SK-N-SH treated with all-trans-retinoic acid at 6 μM for 48 hours (cell line): ENCODE measurements at regions not wholly inside any gene's neighbourhood (a gene's known extent, or its start where the extent isn't known, plus 50 kb on each side); places are given as distances from the start of the nearest gene placed in this dataset.
"Not testable (repeated sequence)": the region's sequence is repeated elsewhere in the genome, so short reads cannot be mapped to it uniquely, and the experiment has no call there.

Experiments
- ATAC-seq: fragments of 200-7000 bp; cut with Tn5 transposase; 3 replicates; pipeline ENCODE4 v1.9.1; 2020; ENCODE audit warnings: mild to moderate bottlenecking, moderate library complexity
- BACH2 ChIP-seq: fragments of 250-450 bp; sonication (Bioruptor Pico); IDR thresholded peaks from 2 replicates; pipeline ENCODE4 v1.9.0; 2021; ENCODE audit warnings: mild to moderate bottlenecking, borderline replicate concordance
- CREB5 ChIP-seq: fragments of 250-450 bp; sonication (Bioruptor Pico); IDR thresholded peaks from 2 replicates; pipeline ENCODE4 v1.5.1; 2020; ENCODE audit warnings: low read depth, mild to moderate bottlenecking, moderate library complexity
- CSDC2 ChIP-seq: fragments of 250-450 bp; sonication (Bioruptor Pico); IDR thresholded peaks from 2 replicates; pipeline ENCODE4 v1.5.0; 2020; ENCODE audit warnings: mild to moderate bottlenecking, moderate library complexity
- CSRNP3 ChIP-seq: fragments of 250-450 bp; sonication (Bioruptor Pico); IDR thresholded peaks from 2 replicates; pipeline ENCODE4 v1.5.1; 2021; ENCODE audit warnings: mild to moderate bottlenecking, moderate library complexity
- ESRRG ChIP-seq: fragments of 250-450 bp; sonication (Bioruptor Pico); IDR thresholded peaks from 2 replicates; pipeline ENCODE4 v1.6.1; 2021; ENCODE audit warnings: mild to moderate bottlenecking
- GLIS3 ChIP-seq: fragments of 250-450 bp; sonication (Bioruptor Pico); IDR thresholded peaks from 2 replicates; pipeline ENCODE4 v1.5.0; 2020; ENCODE audit warnings: mild to moderate bottlenecking, moderate library complexity
- ISL1 ChIP-seq: fragments of 250-450 bp; sonication (Bioruptor Pico); IDR thresholded peaks from 2 replicates; pipeline ENCODE4 v2.1.2; 2022; ENCODE audit warnings: mild to moderate bottlenecking, moderate library complexity
- OSR1 ChIP-seq: fragments of 250-450 bp; sonication (Bioruptor Pico); IDR thresholded peaks from 2 replicates; pipeline ENCODE4 v1.8.0; 2022; ENCODE audit warnings: moderate library complexity, mild to moderate bottlenecking, inconsistent platforms
- PATZ1 ChIP-seq: fragments of 250-450 bp; sonication (Bioruptor Pico); IDR thresholded peaks from 2 replicates; pipeline ENCODE4 v1.8.0; 2020; ENCODE audit warnings: mild to moderate bottlenecking, moderate library complexity, borderline replicate concordance
- PPARA ChIP-seq: fragments of 250-450 bp; sonication (Bioruptor Pico); IDR thresholded peaks from 2 replicates; pipeline ENCODE4 v1.5.0; 2020; ENCODE audit warnings: mild to moderate bottlenecking, borderline replicate concordance
- RARB ChIP-seq: fragments of 250-450 bp; sonication (Bioruptor Pico); IDR thresholded peaks from 2 replicates; pipeline ENCODE4 v1.8.0; 2021; ENCODE audit warnings: mild to moderate bottlenecking, moderate library complexity
- SNAI2 ChIP-seq: fragments of 250-450 bp; sonication (Bioruptor Pico); IDR thresholded peaks from 2 replicates; pipeline ENCODE4 v1.5.0; 2020; ENCODE audit warnings: mild to moderate bottlenecking, moderate library complexity
- TCF4 ChIP-seq: fragments of 250-450 bp; sonication (Bioruptor Pico); IDR thresholded peaks from 2 replicates; pipeline ENCODE4 v1.8.0; 2021; ENCODE audit warnings: mild to moderate bottlenecking, moderate library complexity, borderline replicate concordance
- TOX ChIP-seq: fragments of 250-450 bp; sonication (Bioruptor Pico); IDR thresholded peaks from 2 replicates; pipeline ENCODE4 v1.8.0; 2021; ENCODE audit warnings: mild to moderate bottlenecking, moderate library complexity, borderline replicate concordance
- TSHZ2 ChIP-seq: fragments of 250-450 bp; sonication (Bioruptor Pico); IDR thresholded peaks from 2 replicates; pipeline ENCODE4 v1.5.0; 2020; ENCODE audit warnings: mild to moderate bottlenecking, moderate library complexity
- ZC3H10 ChIP-seq: fragments of 250-450 bp; sonication (Bioruptor Pico); IDR thresholded peaks from 2 replicates; pipeline ENCODE4 v1.5.1; 2021; ENCODE audit warnings: mild to moderate bottlenecking, moderate library complexity
- ZFP3 ChIP-seq: fragments of 250-450 bp; sonication (Bioruptor Pico); IDR thresholded peaks from 2 replicates; pipeline ENCODE4 v1.5.0; 2020; ENCODE audit warnings: mild to moderate bottlenecking, moderate library complexity
- ZFP30 ChIP-seq: fragments of 450-650 bp; formaldehyde crosslinking; IDR thresholded peaks from 2 replicates; pipeline ENCODE4 v1.5.0; 2022; ENCODE audit warnings: mild to moderate bottlenecking, moderate library complexity
- ZNF70 ChIP-seq: fragments of 450-650 bp; formaldehyde crosslinking; IDR thresholded peaks from 2 replicates; pipeline ENCODE4 v1.5.0; 2020; ENCODE audit warnings: mild to moderate bottlenecking, moderate library complexity
- ZNF8 ChIP-seq: fragments of 450-650 bp; formaldehyde crosslinking; IDR thresholded peaks from 2 replicates; pipeline ENCODE4 v1.5.0; 2020; ENCODE audit warnings: mild to moderate bottlenecking, moderate library complexity

GRCh38 chr16:64077242-64077641, 1044.6 kb downstream of the CDH11 start:
- ATAC-seq: no peak
- TF ChIP-seq SNAI2 (no peak), CREB5 (CRISPR knock-in tag) (no peak), ZNF8 (CRISPR knock-in tag) (no peak), CSRNP3 (no peak), BACH2 (CRISPR knock-in tag) (no peak), ISL1 (CRISPR knock-in tag) (no peak), ESRRG (CRISPR knock-in tag) (no peak), TOX (CRISPR knock-in tag) (no peak), ZFP3 (CRISPR knock-in tag) (no peak), PPARA (CRISPR knock-in tag) (no peak), ZFP30 (CRISPR knock-in tag) (no peak), GLIS3 (CRISPR knock-in tag) (no peak), RARB (CRISPR knock-in tag) (no peak), TSHZ2 (CRISPR knock-in tag) (no peak), ZNF70 (CRISPR knock-in tag) (no peak), PATZ1 (CRISPR knock-in tag) (no peak), CSDC2 (no peak), ZC3H10 (CRISPR knock-in tag) (no peak)

GRCh38 chr16:64074706-64075105, 1047.2 kb downstream of the CDH11 start:
- ATAC-seq: no peak
- no peak for TF ChIP-seq TOX (CRISPR knock-in tag)

- ATAC-seq: not testable (repeated sequence)
These were observed 1049.6 kb downstream of the CDH11 start for GRCh38 chr16:64072131-64072730.

GRCh38 chr16:64065523-64065922, 1056.3 kb downstream of the CDH11 start:
- ATAC-seq: no peak
- TF ChIP-seq ESRRG (CRISPR knock-in tag): no peak
- TF ChIP-seq GLIS3 (CRISPR knock-in tag): no peak
- TF ChIP-seq SNAI2: no peak
- no peak for TF ChIP-seq TCF4 (CRISPR knock-in tag)
- TF ChIP-seq ZC3H10 (CRISPR knock-in tag): no peak
- no peak for TF ChIP-seq BACH2 (CRISPR knock-in tag)
- TF ChIP-seq CREB5 (CRISPR knock-in tag): no peak
- TF ChIP-seq OSR1: no peak
- no peak for TF ChIP-seq ZNF70 (CRISPR knock-in tag)
- no peak for TF ChIP-seq CSRNP3
- TF ChIP-seq RARB (CRISPR knock-in tag): no peak
- no peak for TF ChIP-seq PPARA (CRISPR knock-in tag)
- no peak for TF ChIP-seq TOX (CRISPR knock-in tag)
- TF ChIP-seq ZFP30 (CRISPR knock-in tag): no peak
- TF ChIP-seq PATZ1 (CRISPR knock-in tag): no peak
